ENCODE measurements at regions not wholly inside any gene's neighbourhood (a gene's known extent, or its start where the extent isn't known, plus 50 kb on each side); places are given as distances from the start of the nearest gene placed in this dataset.

DNA sequence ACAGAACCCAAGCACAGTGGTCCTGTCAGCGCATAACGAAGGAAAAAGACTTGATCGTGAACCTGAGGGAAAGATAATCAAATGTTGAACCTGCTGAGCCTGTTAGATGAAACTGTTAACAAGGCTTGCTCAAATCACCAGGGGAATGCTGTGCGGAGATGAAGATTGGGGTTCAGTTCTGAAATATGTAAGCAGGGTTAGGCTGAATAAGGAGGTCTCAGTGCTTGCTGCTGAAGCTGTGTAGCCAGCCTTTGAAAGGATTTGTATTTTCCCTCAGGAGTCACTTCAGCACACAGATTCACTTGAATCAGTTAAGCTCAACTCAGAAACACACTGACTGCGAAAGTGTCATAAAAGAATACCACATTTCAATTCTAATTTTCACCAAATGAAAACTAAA is 793.5 kb downstream of the OLFM4 start:
- TF ChIP-seq, protein P1, sequence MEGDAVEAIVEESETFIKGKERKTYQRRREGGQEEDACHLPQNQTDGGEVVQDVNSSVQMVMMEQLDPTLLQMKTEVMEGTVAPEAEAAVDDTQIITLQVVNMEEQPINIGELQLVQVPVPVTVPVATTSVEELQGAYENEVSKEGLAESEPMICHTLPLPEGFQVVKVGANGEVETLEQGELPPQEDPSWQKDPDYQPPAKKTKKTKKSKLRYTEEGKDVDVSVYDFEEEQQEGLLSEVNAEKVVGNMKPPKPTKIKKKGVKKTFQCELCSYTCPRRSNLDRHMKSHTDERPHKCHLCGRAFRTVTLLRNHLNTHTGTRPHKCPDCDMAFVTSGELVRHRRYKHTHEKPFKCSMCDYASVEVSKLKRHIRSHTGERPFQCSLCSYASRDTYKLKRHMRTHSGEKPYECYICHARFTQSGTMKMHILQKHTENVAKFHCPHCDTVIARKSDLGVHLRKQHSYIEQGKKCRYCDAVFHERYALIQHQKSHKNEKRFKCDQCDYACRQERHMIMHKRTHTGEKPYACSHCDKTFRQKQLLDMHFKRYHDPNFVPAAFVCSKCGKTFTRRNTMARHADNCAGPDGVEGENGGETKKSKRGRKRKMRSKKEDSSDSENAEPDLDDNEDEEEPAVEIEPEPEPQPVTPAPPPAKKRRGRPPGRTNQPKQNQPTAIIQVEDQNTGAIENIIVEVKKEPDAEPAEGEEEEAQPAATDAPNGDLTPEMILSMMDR (IDR thresholded peaks at IDR 0.05): no peak
- TF ChIP-seq SIN3A (IDR thresholded peaks at IDR 0.05; ENCODE audit: borderline replicate concordance, insufficient read depth, low read depth, low read length) (no peak), POLR2AphosphoS5 (IDR thresholded peaks at IDR 0.05; ENCODE audit: low read depth, low read length) (no peak), TCF7L2 (IDR thresholded peaks at IDR 0.05; ENCODE audit: low read depth, low read length) (no peak)
- TF ChIP-seq, protein P2, sequence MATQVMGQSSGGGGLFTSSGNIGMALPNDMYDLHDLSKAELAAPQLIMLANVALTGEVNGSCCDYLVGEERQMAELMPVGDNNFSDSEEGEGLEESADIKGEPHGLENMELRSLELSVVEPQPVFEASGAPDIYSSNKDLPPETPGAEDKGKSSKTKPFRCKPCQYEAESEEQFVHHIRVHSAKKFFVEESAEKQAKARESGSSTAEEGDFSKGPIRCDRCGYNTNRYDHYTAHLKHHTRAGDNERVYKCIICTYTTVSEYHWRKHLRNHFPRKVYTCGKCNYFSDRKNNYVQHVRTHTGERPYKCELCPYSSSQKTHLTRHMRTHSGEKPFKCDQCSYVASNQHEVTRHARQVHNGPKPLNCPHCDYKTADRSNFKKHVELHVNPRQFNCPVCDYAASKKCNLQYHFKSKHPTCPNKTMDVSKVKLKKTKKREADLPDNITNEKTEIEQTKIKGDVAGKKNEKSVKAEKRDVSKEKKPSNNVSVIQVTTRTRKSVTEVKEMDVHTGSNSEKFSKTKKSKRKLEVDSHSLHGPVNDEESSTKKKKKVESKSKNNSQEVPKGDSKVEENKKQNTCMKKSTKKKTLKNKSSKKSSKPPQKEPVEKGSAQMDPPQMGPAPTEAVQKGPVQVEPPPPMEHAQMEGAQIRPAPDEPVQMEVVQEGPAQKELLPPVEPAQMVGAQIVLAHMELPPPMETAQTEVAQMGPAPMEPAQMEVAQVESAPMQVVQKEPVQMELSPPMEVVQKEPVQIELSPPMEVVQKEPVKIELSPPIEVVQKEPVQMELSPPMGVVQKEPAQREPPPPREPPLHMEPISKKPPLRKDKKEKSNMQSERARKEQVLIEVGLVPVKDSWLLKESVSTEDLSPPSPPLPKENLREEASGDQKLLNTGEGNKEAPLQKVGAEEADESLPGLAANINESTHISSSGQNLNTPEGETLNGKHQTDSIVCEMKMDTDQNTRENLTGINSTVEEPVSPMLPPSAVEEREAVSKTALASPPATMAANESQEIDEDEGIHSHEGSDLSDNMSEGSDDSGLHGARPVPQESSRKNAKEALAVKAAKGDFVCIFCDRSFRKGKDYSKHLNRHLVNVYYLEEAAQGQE (IDR thresholded peaks at IDR 0.05; ENCODE audit: insufficient read depth in 1 of 2, low read depth in 2 of 2, low read length in 1 of 2): no peak

Data from Panc1 (cell line).